Sciatic nerve (tissue), 2 donors: ENCODE measurements at regions not wholly inside any gene's neighbourhood (a gene's known extent, or its start where the extent isn't known, plus 50 kb on each side); places are given as distances from the start of the nearest gene placed in this dataset.

Experiments used
- ATAC-seq: fragments of 200-7000 bp; cut with Tn5 transposase; one replicate; pipeline ENCODE4 v1.9.1; 2020; ENCODE audit warnings: mild to moderate bottlenecking, moderate library complexity
- DNase-seq: peaks from one replicate; pipeline ENCODE4 v3.0.0-alpha.2; 2020; ENCODE audit warnings: low spot score
- intact Hi-C: fragments of 100-400 bp; cut with DNase I; formaldehyde crosslinking; loops from one replicate; pipeline ENCODE4 v1.14.2; 2022
- donor health status: DM: no; HTN: no; CAD: no.
- donor health status: DM: no; HTN: no; CAD: no.

- intact Hi-C loops = loop anchor here (2.0 kb wide), 1 partner anchor 74 kb away; no protein-coding TSS in a partner anchor
- DNase-seq = no peak
- no peak for ATAC-seq
Measured at GRCh38 chr2:207254591-207255464, 89.1 kb upstream of the KLF7 start.

GRCh38 chr2:207255565-207256470 lies 90.1 kb upstream of the KLF7 start:
- intact Hi-C loops = loop anchor here (2.0 kb wide), 1 partner anchor 73 kb away; no protein-coding TSS in a partner anchor

GRCh38 chr2:207256476-207257207 lies 90.9 kb upstream of the KLF7 start:
- intact Hi-C loops = no loop called here
- DNase-seq (no peak), ATAC-seq (no peak)

More at GRCh38 chr2:207255565-207256470, 90.1 kb upstream of the KLF7 start:
- DNase-seq (no peak), ATAC-seq (no peak)

- ATAC-seq (no peak), DNase-seq (no peak)
- intact Hi-C loops = no loop called here
Measured at GRCh38 chr2:207257251-207258250, 91.8 kb upstream of the KLF7 start.

GRCh38 chr2:207258263-207258991 lies 92.7 kb upstream of the KLF7 start:
- intact Hi-C loops = no loop called here
- DNase-seq = no peak
- ATAC-seq = peak; percentile 71

GRCh38 chr2:207260021-207260420 lies 94.3 kb upstream of the KLF7 start:
- intact Hi-C loops = no loop called here
- ATAC-seq (no peak), DNase-seq (no peak)

- intact Hi-C loops = no loop called here
- ATAC-seq = no peak
Measured at GRCh38 chr2:207260947-207261346, 95.2 kb upstream of the KLF7 start.

GRCh38 chr2:207264310-207264709 lies 98.6 kb upstream of the KLF7 start:
- intact Hi-C loops = no loop called here
- DNase-seq (no peak), ATAC-seq (no peak)

More at GRCh38 chr2:207260947-207261346, 95.2 kb upstream of the KLF7 start:
- DNase-seq = no peak

GRCh38 chr2:207265332-207265731 lies 99.6 kb upstream of the KLF7 start:
- ATAC-seq (no peak), DNase-seq (no peak)
- intact Hi-C loops = no loop called here

- intact Hi-C loops = no loop called here
- DNase-seq (no peak), ATAC-seq (no peak)
Measured at GRCh38 chr2:207265869-207266268, 100.1 kb upstream of the KLF7 start.

- intact Hi-C loops = no loop called here
Measured at GRCh38 chr2:207266648-207267047, 100.9 kb upstream of the KLF7 start.

GRCh38 chr2:207269038-207269437 lies 103.3 kb upstream of the KLF7 start:
- intact Hi-C loops = no loop called here
- ATAC-seq (no peak), DNase-seq (no peak)

More at GRCh38 chr2:207266648-207267047, 100.9 kb upstream of the KLF7 start:
- no peak for DNase-seq
- ATAC-seq = no peak

- no peak for DNase-seq
- intact Hi-C loops = no loop called here
- ATAC-seq = no peak
Measured at GRCh38 chr2:207274530-207275189, 108.9 kb upstream of the KLF7 start.

GRCh38 chr2:207275779-207276178 lies 110.0 kb upstream of the KLF7 start:
- no peak for ATAC-seq
- no peak for DNase-seq
- intact Hi-C loops = no loop called here

- no peak for DNase-seq
- ATAC-seq = no peak
- intact Hi-C loops = no loop called here
Measured at GRCh38 chr2:207276248-207276647, 110.5 kb upstream of the KLF7 start.

GRCh38 chr2:207276858-207277257 lies 111.1 kb upstream of the KLF7 start:
- DNase-seq = no peak
- no peak for ATAC-seq
- intact Hi-C loops = no loop called here

GRCh38 chr2:207279520-207279919 lies 113.8 kb upstream of the KLF7 start:
- DNase-seq (no peak), ATAC-seq (no peak)
- intact Hi-C loops = no loop called here
